HUES64 (cell line): ENCODE measurements at regions not wholly inside any gene's neighbourhood (a gene's known extent, or its start where the extent isn't known, plus 50 kb on each side); places are given as distances from the start of the nearest gene placed in this dataset.

Source experiments
- H3K27ac ChIP-seq: 2 replicates; pipeline ENCODE4 v1.7.0; 2013; ENCODE audit warnings: low read depth, low read length, inconsistent platforms
- H3K27me3 ChIP-seq: 2 replicates; pipeline ENCODE4 v1.6.1; 2013; ENCODE audit warnings: mild to moderate bottlenecking, low read length; ENCODE audit not compliant: insufficient read depth
- H3K36me3 ChIP-seq: 2 replicates; pipeline ENCODE4 v1.6.1; 2013; ENCODE audit warnings: mild to moderate bottlenecking, low read length; ENCODE audit not compliant: insufficient read depth
- H3K4me1 ChIP-seq: 2 replicates; pipeline ENCODE4 v1.6.1; 2013; ENCODE audit warnings: mild to moderate bottlenecking, low read length, moderate library complexity; ENCODE audit not compliant: insufficient read depth
- H3K4me3 ChIP-seq: 2 replicates; pipeline ENCODE4 v1.5.1; 2013; ENCODE audit warnings: mild to moderate bottlenecking, low read length, moderate library complexity
- H3K9ac ChIP-seq: 2 replicates; pipeline ENCODE4 v1.6.1; 2013; ENCODE audit warnings: mild to moderate bottlenecking, low read depth, low read length
- H3K9me3 ChIP-seq: 2 replicates; pipeline ENCODE4 v1.6.1; 2013; ENCODE audit warnings: low read depth, low read length; ENCODE audit not compliant: insufficient read depth
- WGBS: fragments of 150-250, 120-280 bp; methylation state at CpG from one replicate; pipeline ENCODE4 v1.1.7; 2013; ENCODE audit warnings: missing lambda C conversion rate; 5-methylcytosine and 5-hydroxymethylcytosine counted together

- 89% methylated on average over 1 of the region's 1 CpG for WGBS
- H3K27me3 ChIP-seq, result no peaks in the 10 kb centered on the region; the same call in 1 of the 2 replicates
- H3K4me3 ChIP-seq, result no peak overlapping the region
- no peak overlapping the region for H3K9ac ChIP-seq
- H3K36me3 ChIP-seq, result no peaks in the 10 kb centered on the region
- no peaks in the 10 kb centered on the region for H3K9me3 ChIP-seq
- H3K4me1 ChIP-seq, result no peaks in the 10 kb centered on the region
- H3K27ac ChIP-seq, result no peak overlapping the region
Observed at GRCh38 chr14:22086131-22086530, 412.5 kb upstream of the OR4E1 start.

- no peaks in the 10 kb centered on the region for H3K36me3 ChIP-seq
- WGBS, result 54% methylated on average over 5 of the region's 6 CpGs
- no peaks in the 10 kb centered on the region for H3K27me3 ChIP-seq
- no peaks in the 10 kb centered on the region for H3K9me3 ChIP-seq
- H3K4me3 ChIP-seq, result no peak overlapping the region
- no peaks in the 10 kb centered on the region for H3K4me1 ChIP-seq
- H3K9ac ChIP-seq, result no peak overlapping the region
- no peak overlapping the region for H3K27ac ChIP-seq
Observed at GRCh38 chr14:22084393-22085281, 411.0 kb upstream of the OR4E1 start.

- Histone ChIP-seq H3K4me3 (no peak overlapping the region), H3K27ac (no peak overlapping the region), H3K9ac (no peak overlapping the region), H3K36me3 (no peaks in the 10 kb centered on the region), H3K4me1 (no peaks in the 10 kb centered on the region), H3K9me3 (no peaks in the 10 kb centered on the region), H3K27me3 (no peaks in the 10 kb centered on the region)
- WGBS, result 71% methylated on average over 1 of the region's 1 CpG
Observed at GRCh38 chr14:22081337-22081736, 407.7 kb upstream of the OR4E1 start.

GRCh38 chr14:22079766-22080165 lies 406.1 kb upstream of the OR4E1 start:
- H3K9ac ChIP-seq, result no peak overlapping the region
- no peak overlapping the region for H3K27ac ChIP-seq
- no peaks in the 10 kb centered on the region for H3K36me3 ChIP-seq
- H3K9me3 ChIP-seq, result no peaks in the 10 kb centered on the region
- H3K27me3 ChIP-seq, result no peaks in the 10 kb centered on the region
- H3K4me1 ChIP-seq, result no peaks in the 10 kb centered on the region
- H3K4me3 ChIP-seq, result no peak overlapping the region
- 67% methylated on average over 1 of the region's 1 CpG for WGBS

- no peak overlapping the region for H3K4me3 ChIP-seq
- H3K27ac ChIP-seq, result no peak overlapping the region
Observed at GRCh38 chr14:22073801-22074200, 400.2 kb upstream of the OR4E1 start.

GRCh38 chr14:22071006-22071405 lies 397.4 kb upstream of the OR4E1 start:
- Histone ChIP-seq H3K27me3 (no peaks in the 10 kb centered on the region), H3K9me3 (no peaks in the 10 kb centered on the region), H3K4me1 (peaks cover 4% of the 10 kb centered on the region; the same call in 1 of the 2 replicates), H3K36me3 (no peaks in the 10 kb centered on the region), H3K27ac (no peak overlapping the region), H3K4me3 (no peak overlapping the region; the same call in 1 of the 2 replicates), H3K9ac (no peak overlapping the region)
- WGBS, result 93% methylated on average over 12 of the region's 12 CpGs

More at GRCh38 chr14:22073801-22074200, 400.2 kb upstream of the OR4E1 start:
- H3K27me3 ChIP-seq, result no peaks in the 10 kb centered on the region
- H3K9ac ChIP-seq, result no peak overlapping the region
- peaks cover 4% of the 10 kb centered on the region; the same call in 1 of the 2 replicates for H3K4me1 ChIP-seq
- no peaks in the 10 kb centered on the region for H3K9me3 ChIP-seq
- no peaks in the 10 kb centered on the region for H3K36me3 ChIP-seq

GRCh38 chr14:22070119-22070982 lies 396.7 kb upstream of the OR4E1 start:
- Histone ChIP-seq H3K27ac (no peak overlapping the region), H3K9ac (no peak overlapping the region), H3K4me3 (peak overlapping the region; percentile 50), H3K9me3 (no peaks in the 10 kb centered on the region), H3K36me3 (no peaks in the 10 kb centered on the region), H3K27me3 (no peaks in the 10 kb centered on the region), H3K4me1 (peaks cover 4% of the 10 kb centered on the region; the same call in 1 of the 2 replicates)
- 14% methylated on average over 12 of the region's 12 CpGs for WGBS

GRCh38 chr14:22065347-22065746 lies 391.7 kb upstream of the OR4E1 start:
- no peak overlapping the region for H3K4me3 ChIP-seq
- H3K9ac ChIP-seq, result no peak overlapping the region
- WGBS, result 97% methylated on average over 1 of the region's 1 CpG
- H3K36me3 ChIP-seq, result no peaks in the 10 kb centered on the region
- H3K27me3 ChIP-seq, result no peaks in the 10 kb centered on the region
- H3K27ac ChIP-seq, result no peak overlapping the region
- H3K9me3 ChIP-seq, result no peaks in the 10 kb centered on the region
- peaks cover 4% of the 10 kb centered on the region; the same call in 1 of the 2 replicates for H3K4me1 ChIP-seq

- H3K4me1 ChIP-seq, result no peaks in the 10 kb centered on the region
- H3K9me3 ChIP-seq, result no peaks in the 10 kb centered on the region
- no peak overlapping the region for H3K9ac ChIP-seq
- H3K27ac ChIP-seq, result no peak overlapping the region
- WGBS, result 87% methylated on average over 4 of the region's 4 CpGs
- no peaks in the 10 kb centered on the region for H3K36me3 ChIP-seq
- H3K4me3 ChIP-seq, result no peak overlapping the region
- H3K27me3 ChIP-seq, result no peaks in the 10 kb centered on the region
Observed at GRCh38 chr14:22059201-22059600, 385.6 kb upstream of the OR4E1 start.

GRCh38 chr14:22052795-22053194 lies 379.2 kb upstream of the OR4E1 start:
- no peak overlapping the region for H3K27ac ChIP-seq
- H3K4me3 ChIP-seq, result no peak overlapping the region
- no peaks in the 10 kb centered on the region for H3K36me3 ChIP-seq
- no peaks in the 10 kb centered on the region for H3K9me3 ChIP-seq
- WGBS, result 77% methylated on average over 3 of the region's 3 CpGs
- no peaks in the 10 kb centered on the region for H3K27me3 ChIP-seq
- no peak overlapping the region for H3K9ac ChIP-seq
- peaks cover 7% of the 10 kb centered on the region for H3K4me1 ChIP-seq

GRCh38 chr14:22047115-22047514 lies 373.5 kb upstream of the OR4E1 start:
- H3K27ac ChIP-seq, result no peak overlapping the region
- H3K27me3 ChIP-seq, result peaks cover 3% of the 10 kb centered on the region; the same call in 1 of the 2 replicates
- H3K36me3 ChIP-seq, result no peaks in the 10 kb centered on the region
- no peaks in the 10 kb centered on the region for H3K9me3 ChIP-seq
- WGBS, result 44% methylated on average over 3 of the region's 3 CpGs
- H3K4me3 ChIP-seq, result no peak overlapping the region
- no peaks in the 10 kb centered on the region for H3K4me1 ChIP-seq
- no peak overlapping the region for H3K9ac ChIP-seq
